BJ (cell line): ENCODE measurements at regions not wholly inside any gene's neighbourhood (a gene's known extent, or its start where the extent isn't known, plus 50 kb on each side); places are given as distances from the start of the nearest gene placed in this dataset.

Experiments
- CTCF ChIA-PET: fragments of 350-600 bp; formaldehyde crosslinking; extraction: SDS; loops from one replicate; lab custom pipeline; 2021; ENCODE audit warnings: antibody characterized with exemption, inconsistent platforms; lab: Yijun Ruan, JAX
- POLR2A ChIA-PET: fragments of 300-600 bp; sonication (Branson Sonifier 250); formaldehyde crosslinking; extraction: SDS; loops from one replicate; lab custom pipeline; 2021; ENCODE audit warnings: antibody characterized with exemption; lab: Charles Lee
- DNase-seq: peaks from one replicate; pipeline ENCODE4 v3.0.0-alpha.2; 2011; ENCODE audit warnings: low read depth
- H3K27me3 ChIP-seq: 2 replicates; pipeline ENCODE4 v1.6.0; 2011; ENCODE audit warnings: low read length; ENCODE audit not compliant: control insufficient read depth, insufficient read depth
- H3K36me3 ChIP-seq: 2 replicates; pipeline ENCODE4 v1.5.1; 2011; ENCODE audit warnings: low read length; ENCODE audit not compliant: control insufficient read depth, insufficient read depth
- H3K4me3 ChIP-seq: 2 replicates; pipeline ENCODE4 v1.5.1; 2011; ENCODE audit warnings: low read depth, mild to moderate bottlenecking, control low read depth, low read length
- CTCF ChIP-seq: IDR thresholded peaks from 2 replicates; pipeline ENCODE4 v1.5.1; 2011; ENCODE audit warnings: low read depth, mild to moderate bottlenecking, control low read depth, inconsistent platforms, low read length, moderate library complexity; ENCODE audit not compliant: insufficient read depth

- no peaks in the 10 kb centered on the region for H3K36me3 ChIP-seq
- no peak for TF ChIP-seq CTCF
- H3K4me3 ChIP-seq = no peak overlapping the region
- ChIA-PET POLR2A (no interaction called here), CTCF (interaction anchor here (0.6 kb wide), 1 partner anchor 27 kb away, joined by 3 read pairs; no protein-coding TSS in a partner anchor)
- H3K27me3 ChIP-seq = no peaks in the 10 kb centered on the region
- no peak for DNase-seq
Measured at GRCh38 chr1:68585351-68585750, 88.5 kb upstream of the DEPDC1 start.

- CTCF ChIA-PET = no interaction called here
- POLR2A ChIA-PET = no interaction called here
- no peak for TF ChIP-seq CTCF
Measured at GRCh38 chr1:68586766-68587165, 89.9 kb upstream of the DEPDC1 start.

GRCh38 chr1:68588304-68588703, 91.4 kb upstream of the DEPDC1 start:
- H3K27me3 ChIP-seq = no peaks in the 10 kb centered on the region
- no peak overlapping the region for H3K4me3 ChIP-seq
- POLR2A ChIA-PET = no interaction called here
- no peak for DNase-seq
- TF ChIP-seq CTCF = no peak
- no peaks in the 10 kb centered on the region for H3K36me3 ChIP-seq
- CTCF ChIA-PET = no interaction called here

More at GRCh38 chr1:68586766-68587165, 89.9 kb upstream of the DEPDC1 start:
- H3K4me3 ChIP-seq = no peak overlapping the region
- H3K27me3 ChIP-seq = no peaks in the 10 kb centered on the region
- DNase-seq = no peak
- H3K36me3 ChIP-seq = no peaks in the 10 kb centered on the region

- Histone ChIP-seq H3K4me3 (no peak overlapping the region), H3K27me3 (no peaks in the 10 kb centered on the region), H3K36me3 (no peaks in the 10 kb centered on the region)
- ChIA-PET POLR2A (no interaction called here), CTCF (interaction anchor here (0.7 kb wide), 1 partner anchor 139 kb away, joined by 3 read pairs; no protein-coding TSS in a partner anchor)
- no peak for TF ChIP-seq CTCF
- DNase-seq = no peak
Measured at GRCh38 chr1:68590473-68590872, 93.6 kb upstream of the DEPDC1 start.

- ChIA-PET CTCF (no interaction called here), POLR2A (no interaction called here)
- TF ChIP-seq CTCF = no peak
- Histone ChIP-seq H3K4me3 (no peak overlapping the region), H3K27me3 (no peaks in the 10 kb centered on the region), H3K36me3 (no peaks in the 10 kb centered on the region)
- DNase-seq = no peak
Measured at GRCh38 chr1:68594851-68595250, 98.0 kb upstream of the DEPDC1 start.
